HG02571 (cell line): ENCODE measurements at regions not wholly inside any gene's neighbourhood (a gene's known extent, or its start where the extent isn't known, plus 50 kb on each side); places are given as distances from the start of the nearest gene placed in this dataset.
"Not testable (repeated sequence)": the region's sequence is repeated elsewhere in the genome, so short reads cannot be mapped to it uniquely, and the experiment has no call there.

Experiments used
- ATAC-seq: cut with Tn5 transposase; IDR thresholded peaks from one replicate; pipeline ENCODE4 v1.9.1; 2021; ENCODE audit warnings: mild to moderate bottlenecking, moderate library complexity; ENCODE audit not compliant: unreplicated experiment

DNA sequence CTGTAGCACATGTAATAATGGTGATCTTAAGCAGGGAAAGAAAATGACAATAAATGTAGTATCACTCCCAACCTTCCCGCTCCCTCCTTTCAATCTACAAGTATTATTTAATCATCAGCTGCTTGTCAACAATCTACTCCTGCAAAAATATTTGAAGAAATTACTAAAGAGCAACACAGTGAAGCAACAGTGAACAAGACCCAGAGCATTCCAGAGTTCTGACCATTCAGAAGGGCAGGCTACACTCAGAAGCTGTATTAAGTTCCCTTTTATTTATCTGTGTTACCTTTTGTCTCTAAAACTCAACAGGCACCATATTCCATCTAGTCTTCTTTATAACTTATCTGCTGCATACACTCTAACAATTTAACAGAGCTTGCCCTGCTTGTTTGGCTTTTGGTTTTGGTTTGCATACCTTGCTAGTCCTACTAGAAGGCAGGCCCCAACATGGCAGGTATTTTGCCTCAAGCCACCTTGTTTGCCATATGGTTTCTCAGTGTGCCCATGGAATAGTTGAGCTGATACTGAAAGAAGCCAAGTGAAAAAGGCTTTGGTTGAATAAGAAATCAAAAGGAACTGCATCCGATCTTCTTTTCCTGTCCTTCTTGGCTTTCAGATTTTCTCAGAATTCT is 253.9 kb downstream of the CEMIP2 start:
- no peak for ATAC-seq

DNA sequence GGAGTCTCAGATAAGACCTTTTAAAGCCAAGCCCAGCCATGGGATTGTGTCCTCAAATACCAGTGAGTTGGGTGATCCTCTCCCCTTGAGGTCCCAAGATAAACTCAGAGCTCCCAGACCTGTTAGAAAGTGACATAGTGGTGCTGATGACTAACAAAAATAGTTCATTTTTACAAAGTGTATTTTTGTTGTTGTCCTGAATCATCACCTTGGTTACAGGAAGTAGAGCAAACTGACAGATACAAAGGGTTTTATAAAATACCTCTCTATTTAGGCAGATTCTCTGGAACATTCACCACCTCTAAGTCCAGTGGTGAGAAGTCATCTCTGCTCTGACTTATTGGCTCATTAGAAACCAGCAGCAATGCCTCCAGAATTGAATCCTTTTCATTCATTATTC is 259.3 kb downstream of the CEMIP2 start:
- ATAC-seq = no peak

DNA sequence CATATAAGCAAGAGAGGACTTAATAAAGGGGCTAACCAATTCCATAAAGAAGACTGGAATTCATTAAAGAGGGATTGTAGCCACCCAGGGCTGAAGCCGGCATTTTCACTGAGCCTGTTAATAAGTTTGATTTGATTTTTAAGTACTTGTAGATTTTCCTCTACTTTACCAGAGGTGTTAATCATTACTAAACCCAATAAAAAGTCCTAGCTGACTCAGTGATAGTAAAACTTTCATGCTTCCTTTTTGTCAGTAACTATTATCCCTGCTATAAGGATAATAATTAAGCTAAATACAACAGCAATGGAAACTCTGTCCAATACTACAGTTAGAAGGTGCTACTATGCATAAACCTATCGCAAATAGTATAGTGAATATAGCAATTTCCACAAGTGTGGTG is 260.2 kb downstream of the CEMIP2 start:
- not testable (repeated sequence) for ATAC-seq

DNA sequence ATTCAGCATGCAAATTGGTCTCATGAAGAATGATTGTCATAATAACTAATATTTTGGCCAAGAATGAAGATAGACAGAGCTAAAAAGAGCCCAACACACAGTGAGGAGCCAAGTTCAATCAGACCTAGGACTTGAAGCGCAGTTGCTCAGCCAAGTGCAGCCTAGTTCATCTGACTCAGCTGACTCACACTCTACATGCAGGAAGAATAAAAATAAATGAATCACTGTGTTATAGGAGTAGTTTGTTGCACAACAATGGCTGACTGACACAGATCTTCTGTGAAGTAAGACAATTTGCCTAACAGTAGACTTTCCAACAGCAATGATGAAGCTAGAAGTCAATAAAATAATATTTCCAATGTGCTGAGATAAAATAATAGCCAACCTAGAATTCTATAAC is 261.5 kb downstream of the CEMIP2 start:
- ATAC-seq = no peak

DNA sequence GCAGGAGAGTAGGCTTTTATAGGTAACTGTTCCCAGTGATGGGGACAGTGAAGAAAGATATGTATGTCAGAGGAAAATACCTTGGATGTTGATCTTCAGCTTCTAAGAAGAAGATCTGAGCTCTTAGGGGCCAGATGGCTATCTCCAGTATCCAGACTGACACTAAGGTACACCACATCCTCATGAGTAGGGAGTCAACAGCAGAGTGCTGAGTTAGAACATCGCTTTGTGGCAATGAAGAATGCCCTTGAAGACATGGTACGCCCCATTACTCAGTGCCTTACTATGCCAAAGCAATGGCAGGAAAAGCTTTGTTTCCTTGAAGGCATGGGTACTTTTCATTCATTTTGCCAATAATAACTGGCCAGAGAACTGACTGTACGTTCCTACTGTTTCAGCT is 263.7 kb downstream of the CEMIP2 start:
- ATAC-seq = no peak

DNA sequence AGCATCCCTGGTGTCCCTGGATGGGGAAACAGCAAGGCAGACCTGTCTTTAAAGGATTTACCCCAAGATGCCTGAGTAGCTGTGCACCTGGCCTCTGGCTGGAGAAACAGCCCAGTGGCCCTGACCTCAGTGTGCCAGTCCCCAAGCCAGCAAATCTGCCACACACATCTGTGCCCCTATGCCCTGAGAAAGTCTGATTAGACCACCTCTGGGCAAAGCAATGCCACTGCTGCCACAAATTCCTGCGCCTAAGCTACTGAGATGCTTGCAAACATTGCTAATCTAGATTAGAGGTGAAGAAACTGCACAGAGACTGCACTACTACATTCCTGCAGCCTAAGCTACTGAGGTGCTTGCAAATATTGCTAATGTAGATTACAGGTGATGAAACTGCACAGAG is 269.6 kb downstream of the CEMIP2 start:
- no peak for ATAC-seq

DNA sequence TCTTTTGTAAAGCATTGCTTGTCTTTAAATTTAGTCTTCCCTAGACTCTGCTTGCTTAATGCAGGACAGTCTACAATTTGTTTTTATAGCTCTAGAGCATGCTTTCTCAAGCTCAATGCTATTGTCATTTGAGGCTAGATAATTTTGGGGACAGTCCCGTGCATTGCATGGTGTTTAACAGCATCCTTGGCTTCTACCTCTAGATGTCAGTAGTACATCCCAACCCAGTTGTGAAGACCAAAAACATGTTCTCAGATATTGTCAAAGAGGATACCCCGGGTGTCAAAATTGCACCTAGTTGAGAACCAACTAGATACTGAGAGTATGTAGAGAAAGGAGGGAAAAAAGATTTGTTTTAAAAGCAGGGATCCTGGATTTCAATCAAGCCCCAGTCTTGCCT is 277.5 kb downstream of the CEMIP2 start:
- no peak for ATAC-seq

DNA sequence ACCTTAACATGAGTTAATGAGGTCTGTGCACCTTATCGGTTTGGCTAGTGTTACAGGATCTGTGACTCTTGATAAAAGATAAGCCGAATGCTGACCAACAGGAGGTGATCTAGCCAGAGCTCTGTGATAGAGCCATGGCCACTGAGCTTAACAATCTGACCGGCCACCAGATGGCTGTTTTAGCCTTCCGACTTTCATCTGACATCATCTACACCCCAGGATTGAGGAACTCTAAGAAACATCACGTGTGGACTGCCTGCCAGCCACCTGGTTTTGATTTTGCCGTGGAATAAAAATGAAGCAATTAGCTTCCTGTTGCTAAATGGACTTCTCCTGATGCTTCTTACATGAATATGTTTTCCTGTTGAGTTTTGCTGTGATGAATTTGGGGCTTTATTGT is 281.3 kb downstream of the CEMIP2 start:
- ATAC-seq = no peak

DNA sequence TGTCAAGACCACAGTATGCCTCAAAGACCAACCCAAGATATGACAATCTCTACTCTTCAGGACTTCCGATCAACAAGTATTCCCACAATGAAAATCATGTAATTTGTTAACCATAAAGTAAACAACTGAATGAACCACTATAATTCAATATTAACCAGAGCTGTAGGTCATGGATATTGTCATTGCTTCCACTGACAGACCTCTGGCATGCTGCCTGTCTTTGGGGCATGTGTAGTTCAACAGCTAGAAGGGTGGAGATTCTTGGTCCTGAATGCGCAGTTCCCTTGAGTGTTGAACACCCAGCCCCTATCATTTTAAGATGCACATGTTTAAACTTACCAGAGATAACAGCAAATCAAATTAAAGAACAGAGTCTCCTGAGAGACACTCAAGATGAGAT is 283.0 kb downstream of the CEMIP2 start:
- ATAC-seq = no peak

DNA sequence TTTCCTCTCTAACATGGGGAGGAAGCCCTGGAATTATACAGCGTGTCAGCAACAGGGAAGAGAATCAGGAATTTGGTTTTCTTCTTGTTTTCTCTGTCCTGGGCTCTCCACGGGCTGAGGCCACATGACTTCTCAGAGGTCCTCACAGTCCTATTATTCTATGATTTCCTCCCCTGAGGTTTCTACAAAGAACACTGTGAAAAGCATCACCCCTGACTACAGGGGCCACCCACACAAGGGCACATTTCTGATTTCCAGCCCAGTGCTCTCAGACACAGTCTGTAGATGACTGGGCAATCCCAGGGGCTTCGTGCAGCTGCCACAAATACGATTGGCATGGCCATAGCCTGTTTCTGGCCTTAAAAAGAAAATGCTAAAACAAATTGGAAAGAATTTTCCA is 284.9 kb downstream of the CEMIP2 start:
- no peak for ATAC-seq

DNA sequence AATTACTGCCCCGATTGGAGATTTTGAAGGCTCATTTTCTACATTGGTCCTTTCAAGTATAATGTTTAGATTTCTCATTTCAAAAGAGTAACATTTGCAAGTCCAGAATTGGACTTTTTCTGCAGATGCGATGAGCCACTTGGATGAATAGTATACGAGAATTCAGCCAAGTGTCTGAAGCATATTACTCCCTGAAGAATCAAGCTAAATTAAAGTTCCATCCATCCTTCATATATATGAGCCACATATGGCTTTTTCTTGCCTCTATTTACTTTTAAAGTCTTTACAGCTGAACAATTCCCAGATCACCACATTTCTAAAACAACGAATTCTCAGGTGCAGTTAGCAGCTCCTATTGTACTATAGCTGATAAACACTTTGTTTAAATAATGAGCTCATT is 288.7 kb downstream of the CEMIP2 start:
- ATAC-seq = no peak

DNA sequence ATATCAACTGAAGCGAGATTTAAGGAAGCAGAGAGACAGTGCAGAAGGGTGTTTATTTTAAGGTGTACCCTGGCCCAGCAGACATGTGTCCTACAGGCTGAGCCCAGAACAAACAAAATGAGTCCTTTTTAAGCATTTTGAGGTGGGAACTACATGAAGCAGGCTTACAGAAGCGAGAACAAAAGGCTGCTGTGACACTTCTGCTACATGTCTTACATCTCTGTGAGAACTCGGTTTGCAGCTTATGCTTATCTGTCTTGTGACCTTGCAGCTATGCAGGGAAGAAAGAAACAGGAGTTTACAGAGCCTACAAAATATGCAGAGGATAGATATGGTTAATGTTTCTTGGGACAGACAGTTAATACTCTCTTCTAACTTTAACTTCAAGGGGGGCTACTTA is 295.9 kb downstream of the CEMIP2 start:
- no peak for ATAC-seq

DNA sequence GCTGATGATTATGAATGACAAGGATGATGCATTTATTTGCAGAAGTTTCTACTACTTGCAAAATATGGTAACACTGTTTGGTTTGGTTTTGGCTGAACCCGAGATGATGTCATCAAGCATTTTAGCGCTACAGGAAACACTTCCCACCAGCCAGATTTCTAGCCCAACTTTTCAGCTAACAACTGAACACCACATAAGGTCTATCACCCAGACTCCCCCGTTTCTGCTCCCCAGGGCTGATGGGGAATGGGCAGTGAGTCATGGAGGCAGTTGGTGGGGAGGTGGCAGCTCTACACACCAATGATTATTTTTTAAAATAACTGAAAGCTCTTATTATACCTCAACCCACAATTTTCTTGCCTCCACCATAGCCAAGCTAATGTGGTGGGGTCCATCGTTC is 302.9 kb downstream of the CEMIP2 start:
- no peak for ATAC-seq

DNA sequence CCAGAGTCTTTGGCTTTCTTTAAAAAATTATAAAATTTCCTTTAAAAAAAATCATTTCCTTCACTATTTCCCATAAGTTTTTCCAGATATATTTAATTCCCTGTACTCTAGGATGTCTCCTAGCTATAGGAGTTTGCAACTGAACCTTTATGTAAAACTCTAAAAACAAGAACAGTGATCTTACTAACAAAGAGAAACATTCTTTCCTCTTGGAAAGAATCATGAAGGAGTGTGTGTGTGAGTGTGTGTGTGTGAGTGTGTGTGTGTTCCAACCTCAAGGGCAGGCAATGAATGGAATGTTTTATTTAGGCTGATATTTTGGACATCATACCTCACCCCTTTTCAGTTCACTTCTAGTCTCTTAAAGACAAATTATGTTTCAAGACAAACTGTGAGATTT is 309.2 kb downstream of the CEMIP2 start:
- no peak for ATAC-seq

DNA sequence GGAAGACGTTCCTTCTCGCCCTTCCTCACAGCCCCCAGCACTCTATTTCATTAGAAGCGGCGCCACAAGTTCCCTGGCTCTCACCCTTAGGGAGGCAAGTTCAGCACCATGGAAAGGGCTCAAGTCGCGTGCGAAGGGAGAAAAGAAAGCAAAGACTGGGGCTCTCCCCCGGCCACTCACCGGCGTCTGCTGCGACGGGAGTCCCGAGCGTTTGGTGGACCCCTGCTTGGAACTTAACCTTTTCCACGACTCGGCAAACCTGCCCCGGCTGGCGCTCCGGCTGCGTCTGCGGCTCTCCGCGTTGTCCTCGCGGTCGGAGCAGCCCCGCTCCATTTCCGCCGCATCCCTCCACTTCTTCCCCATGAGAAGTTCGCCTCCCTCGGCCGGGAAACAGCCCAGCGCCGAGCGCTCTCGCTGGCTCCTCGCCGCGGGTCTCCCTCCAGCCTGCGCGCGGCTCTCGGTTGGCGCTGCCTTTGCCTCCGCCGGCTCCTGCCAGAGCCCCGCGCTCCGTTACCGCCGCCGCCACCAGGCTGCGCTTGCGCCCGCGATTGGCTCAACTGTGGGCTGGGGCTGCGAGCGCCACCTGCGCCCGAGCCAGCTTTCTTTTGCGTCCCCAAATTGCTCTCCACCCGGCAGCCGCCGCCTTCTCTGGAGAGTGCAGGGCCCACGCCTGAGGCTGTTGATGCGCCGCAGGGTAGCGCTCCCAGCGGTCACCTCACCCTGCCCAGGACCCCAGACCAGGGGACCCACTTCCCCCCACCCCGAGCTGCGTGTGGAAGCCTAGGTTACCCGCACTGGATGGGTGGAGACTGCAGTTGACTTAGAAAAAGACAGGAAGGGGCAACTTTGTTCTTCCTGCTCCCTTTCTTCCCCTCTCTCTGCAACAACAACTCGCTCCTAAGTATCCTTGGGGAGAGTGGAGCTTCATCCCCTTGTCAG is 321.6 kb downstream of the CEMIP2 start:
- peak; percentile 65 for ATAC-seq

DNA sequence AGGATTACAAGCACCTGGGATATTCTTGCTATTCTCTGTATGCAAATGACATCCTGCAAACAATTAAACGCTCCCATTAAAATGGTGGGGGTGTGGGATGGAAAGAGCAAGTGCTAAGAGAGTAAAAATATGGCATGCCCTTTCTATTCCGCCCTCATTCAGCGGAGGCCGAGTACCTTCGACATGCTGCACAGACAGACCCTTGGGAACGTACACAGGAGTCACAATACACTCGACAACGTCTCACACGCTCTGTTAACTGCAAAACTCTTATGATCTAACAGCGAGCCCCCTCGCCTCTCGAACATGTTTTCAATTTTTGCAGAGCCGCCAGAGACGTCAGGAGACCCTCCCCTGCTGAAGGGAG is 322.2 kb downstream of the CEMIP2 start:
- no peak for ATAC-seq

DNA sequence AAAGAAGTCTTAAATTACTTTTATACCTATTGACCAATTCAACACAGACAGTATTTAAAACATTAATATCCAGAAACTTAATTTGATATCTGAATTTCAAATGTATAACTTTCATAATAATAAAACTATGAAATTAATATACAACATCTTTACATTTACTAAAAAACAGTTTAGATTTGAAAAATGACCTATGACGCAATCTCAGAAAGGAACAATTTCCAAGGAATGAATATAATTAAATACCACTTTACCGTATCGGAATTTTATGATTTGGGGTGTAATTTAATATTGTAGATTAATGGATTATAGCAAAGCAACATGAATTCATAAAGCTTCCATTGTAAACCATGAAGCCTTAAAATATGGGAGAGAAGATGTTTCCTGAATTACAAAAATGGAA is 321.5 kb upstream of the TRPM3 start:
- ATAC-seq = no peak

DNA sequence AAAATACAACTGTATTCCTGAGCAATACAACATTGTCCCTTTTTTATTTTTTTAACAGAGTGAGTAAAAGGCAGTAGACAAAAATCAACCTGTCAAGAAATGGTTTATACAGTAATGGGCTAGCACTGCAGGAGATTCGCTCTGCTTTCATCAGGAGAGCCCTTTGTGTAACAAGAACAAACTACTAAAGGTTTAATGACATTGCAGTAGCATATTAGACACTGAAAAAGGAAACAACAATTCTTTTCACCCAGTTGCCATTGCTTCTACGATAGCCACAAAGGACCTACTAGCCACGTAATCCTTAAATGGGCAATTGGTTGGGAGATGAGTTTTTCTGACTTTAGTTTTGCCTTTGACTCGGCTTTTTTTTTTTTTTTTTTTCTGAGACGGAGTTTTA is 319.8 kb upstream of the TRPM3 start:
- ATAC-seq = no peak

DNA sequence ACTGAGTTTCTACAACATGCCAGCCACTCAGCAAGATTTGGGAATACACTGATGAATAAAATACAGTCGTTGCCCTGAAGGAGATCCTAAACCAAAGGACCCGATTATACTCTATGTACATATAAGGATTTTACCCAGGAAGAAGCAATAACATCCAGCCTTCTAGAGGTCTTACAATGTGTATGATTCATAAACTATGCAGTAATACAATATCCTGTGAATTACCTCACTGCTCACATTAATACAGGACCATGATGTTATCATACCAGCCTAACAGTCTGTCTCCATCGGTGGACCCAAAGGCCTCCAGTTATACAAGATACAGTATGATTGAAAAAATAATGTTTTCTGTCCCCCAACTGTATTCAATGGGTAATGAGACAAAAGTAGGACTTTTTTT is 310.5 kb upstream of the TRPM3 start:
- no peak for ATAC-seq

DNA sequence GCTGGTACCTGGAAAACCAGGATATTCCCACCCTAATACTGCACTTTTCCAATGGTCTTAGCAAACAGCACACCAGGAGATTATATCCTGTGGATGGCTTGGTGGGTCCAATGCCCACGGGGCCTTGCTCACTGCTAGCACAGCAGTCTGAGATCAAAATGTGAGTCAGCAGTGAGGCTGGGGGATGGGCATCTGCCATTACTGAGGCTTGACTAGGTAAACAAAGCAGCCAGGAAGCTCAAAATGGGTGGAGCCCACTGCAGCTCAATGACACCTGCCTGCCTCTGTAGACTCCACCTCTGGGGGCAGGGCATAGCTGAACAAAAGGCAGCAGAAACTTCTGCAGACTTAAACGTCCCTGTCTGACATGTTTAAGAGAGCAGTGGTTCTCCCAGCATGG is 285.9 kb upstream of the TRPM3 start:
- ATAC-seq = not testable (repeated sequence)

DNA sequence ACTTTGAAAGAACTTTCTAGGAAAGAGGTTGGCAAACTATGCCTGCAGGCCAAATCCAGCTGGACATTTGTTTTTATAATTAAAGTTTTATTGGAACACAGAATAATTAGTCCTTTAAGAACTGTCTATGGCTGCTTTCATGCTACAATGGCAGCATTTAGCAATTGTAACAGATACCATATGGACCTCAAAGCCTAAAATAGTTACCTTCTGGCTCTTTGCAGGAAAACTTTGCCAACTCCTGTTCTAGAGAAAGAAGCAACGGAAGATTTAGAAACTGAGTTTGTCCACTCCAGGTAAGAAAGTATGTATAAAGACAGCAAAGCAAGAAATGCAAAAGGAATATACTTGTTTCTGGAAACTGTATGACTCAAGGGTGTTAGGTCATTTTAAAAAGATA is 281.7 kb upstream of the TRPM3 start:
- no peak for ATAC-seq

DNA sequence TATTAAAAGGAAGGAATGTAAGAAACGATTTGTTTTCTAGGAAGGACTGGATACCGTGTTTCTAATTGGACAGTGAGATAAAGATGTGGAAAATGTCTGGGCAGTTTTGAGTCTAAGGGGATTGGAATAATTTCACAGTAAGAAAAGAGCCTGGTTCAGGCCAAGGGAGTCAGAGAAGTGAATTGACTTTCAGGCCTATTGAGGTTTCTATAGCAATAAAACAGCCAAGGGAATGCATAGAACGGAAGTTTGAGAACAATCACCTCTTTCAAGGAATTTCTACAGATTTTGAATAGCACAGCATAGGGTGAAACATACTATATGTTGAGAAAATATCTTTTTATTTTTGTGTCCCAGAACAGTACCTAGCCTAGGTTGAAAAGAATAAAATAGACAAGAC is 271.6 kb upstream of the TRPM3 start:
- no peak for ATAC-seq

DNA sequence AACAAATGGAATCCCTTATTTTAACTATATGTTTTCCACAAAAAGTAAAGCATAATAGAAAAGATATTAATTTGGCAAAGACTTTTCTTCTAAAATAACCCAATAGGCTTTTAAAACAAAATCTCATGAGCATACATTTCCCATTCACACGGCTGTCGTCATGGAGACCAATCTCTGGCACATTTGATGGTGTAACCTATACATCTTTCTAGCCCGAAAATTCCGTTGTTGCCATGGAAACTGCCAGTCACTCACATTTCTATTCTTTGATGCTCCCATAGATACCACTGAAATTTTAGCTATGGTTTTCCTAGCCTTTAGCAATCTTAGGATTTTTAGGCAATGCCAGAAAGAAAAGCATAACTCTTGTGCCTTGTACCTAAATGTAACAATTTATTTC is 262.9 kb upstream of the TRPM3 start:
- no peak for ATAC-seq
